Keratinocyte (primary cell): ENCODE measurements at regions not wholly inside any gene's neighbourhood (a gene's known extent, or its start where the extent isn't known, plus 50 kb on each side); places are given as distances from the start of the nearest gene placed in this dataset.

Source experiments
- DNase-seq: peaks from one replicate; pipeline ENCODE4 v3.0.0-alpha.2; 2011; ENCODE audit warnings: low read depth, missing footprints, low spot score
- FAIRE-seq: peaks from 2 replicates; lab custom pipeline; 2011; peaks lifted over from hg19 to GRCh38; lab: Jason Lieb, UNC
- H2AFZ ChIP-seq: 2 replicates; pipeline ENCODE4 v1.6.0; 2012; ENCODE audit warnings: low read length, control low read depth, inconsistent platforms; ENCODE audit not compliant: control insufficient read depth
- H3K27ac ChIP-seq: 2 replicates; pipeline ENCODE4 v1.5.1; 2011; ENCODE audit warnings: low read length; ENCODE audit not compliant: control insufficient read depth, insufficient read depth
- H3K27me3 ChIP-seq: 3 replicates; pipeline ENCODE4 v1.6.0; 2011; ENCODE audit warnings: low read length; ENCODE audit not compliant: control insufficient read depth, insufficient read depth; ENCODE audit errors: extremely low read depth
- H3K36me3 ChIP-seq, 2 experiments: 2 replicates in 1 of 2; 3 replicates in 1 of 2; pipeline ENCODE4 v1.5.1; 2011; ENCODE audit warnings: low read length in 2 of 2, mild to moderate bottlenecking in 1 of 2; ENCODE audit not compliant: control insufficient read depth in 2 of 2, insufficient read depth in 2 of 2; ENCODE audit errors: extremely low read depth in 1 of 2
- H3K4me1 ChIP-seq: 3 replicates; pipeline ENCODE4 v1.5.1; 2011; ENCODE audit warnings: low read length; ENCODE audit not compliant: control insufficient read depth, insufficient read depth; ENCODE audit errors: extremely low read depth
- H3K4me2 ChIP-seq: 3 replicates; pipeline ENCODE4 v1.6.0; 2011; ENCODE audit warnings: low read depth, low read length; ENCODE audit not compliant: control insufficient read depth, insufficient read depth; ENCODE audit errors: extremely low read depth
- H3K4me3 ChIP-seq, 3 experiments: fragments of 200-600 bp in 1 of 3; sonication (generic) in 1 of 3; 2 replicates in 2 of 3; 3 replicates in 1 of 3; pipeline ENCODE4 v1.5.1; 2011 to 2016; ENCODE audit warnings: low read length in 3 of 3, mild to moderate bottlenecking in 3 of 3, control low read depth in 2 of 3, inconsistent platforms in 1 of 3, low read depth in 1 of 3, mixed read lengths in 1 of 3, mixed run types in 1 of 3, moderate library complexity in 1 of 3; ENCODE audit not compliant: control insufficient read depth in 2 of 3, insufficient read depth in 2 of 3; ENCODE audit errors: extremely low read depth in 1 of 3
- H3K79me2 ChIP-seq: 2 replicates; pipeline ENCODE4 v1.6.0; 2012; ENCODE audit warnings: low read length; ENCODE audit not compliant: control insufficient read depth, insufficient read depth
- H3K9ac ChIP-seq: 3 replicates; pipeline ENCODE4 v1.6.0; 2011; ENCODE audit warnings: low read length; ENCODE audit not compliant: control insufficient read depth, insufficient read depth; ENCODE audit errors: extremely low read depth
- H3K9me1 ChIP-seq: 3 replicates; pipeline ENCODE4 v1.6.0; 2011; ENCODE audit warnings: low read length; ENCODE audit not compliant: control insufficient read depth, insufficient read depth; ENCODE audit errors: extremely low read depth
- H3K9me3 ChIP-seq: 2 replicates; pipeline ENCODE4 v1.5.1; 2012; ENCODE audit warnings: low read depth, low read length; ENCODE audit not compliant: control insufficient read depth
- H4K20me1 ChIP-seq: 3 replicates; pipeline ENCODE4 v1.6.0; 2011; ENCODE audit warnings: low read length; ENCODE audit not compliant: control insufficient read depth, insufficient read depth; ENCODE audit errors: extremely low read depth
- EZH2 ChIP-seq: IDR thresholded peaks from one replicate; pipeline ENCODE4 v1.6.1; 2012; ENCODE audit warnings: inconsistent platforms, mild to moderate bottlenecking, low read length, moderate library complexity
- dilution Hi-C: fragments of 300-500 bp; cut with MboI; formaldehyde crosslinking; loops from one replicate; pipeline ENCODE4 v1.7.0; 2020; ENCODE audit warnings: low sequenced_read_pairs; ENCODE audit not compliant: extremely low pct_ligation_motif_present
- TF ChIP-seq, protein P1 (sequence below), 3 experiments: IDR thresholded peaks in 1 of 3; conservative IDR thresholded peaks in 1 of 3; optimal IDR thresholded peaks in 1 of 3; 2 replicates in 2 of 3; 3 replicates in 1 of 3; pipeline versions ENCODE3 to v1.5.1; 2011; ENCODE audit warnings: low read length in 3 of 3, mild to moderate bottlenecking in 3 of 3, moderate library complexity in 2 of 3, control low read depth in 1 of 3, inconsistent platforms in 1 of 3; ENCODE audit not compliant: insufficient read depth in 2 of 3; ENCODE audit errors: extremely low read depth in 1 of 3

DNA sequence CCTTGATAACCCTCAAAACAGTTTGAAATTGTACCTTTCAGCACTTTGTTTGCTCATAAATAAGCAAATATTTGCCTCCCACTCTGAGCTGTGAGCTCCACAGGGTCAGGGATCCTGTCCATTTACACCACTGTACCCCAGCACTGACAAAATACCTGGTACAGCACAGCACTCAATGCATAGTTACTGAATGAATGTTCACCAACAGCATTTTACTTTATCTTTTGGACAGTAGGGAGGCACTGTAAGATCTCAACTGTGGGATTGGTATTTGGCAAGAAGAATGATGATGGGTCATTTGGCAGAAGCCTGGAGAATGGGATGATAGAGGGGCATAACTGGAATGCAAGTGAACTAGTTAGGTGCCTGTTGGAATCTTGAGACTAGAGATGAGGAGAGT, 127.2 kb upstream of the ARGLU1 start:
- no peak overlapping the region for H3K4me2 ChIP-seq
- H3K27me3 ChIP-seq: no peaks in the 10 kb centered on the region
- no peaks in the 10 kb centered on the region for H3K79me2 ChIP-seq
- no peak overlapping the region for H3K4me3 ChIP-seq
- dilution Hi-C loops: no loop called here
- no peak for FAIRE-seq
- no peaks in the 10 kb centered on the region for H3K36me3 ChIP-seq
- H2AFZ ChIP-seq: no peak overlapping the region
- no peaks in the 10 kb centered on the region for H3K9me3 ChIP-seq
- no peak overlapping the region for H3K27ac ChIP-seq
- TF ChIP-seq, protein P1, sequence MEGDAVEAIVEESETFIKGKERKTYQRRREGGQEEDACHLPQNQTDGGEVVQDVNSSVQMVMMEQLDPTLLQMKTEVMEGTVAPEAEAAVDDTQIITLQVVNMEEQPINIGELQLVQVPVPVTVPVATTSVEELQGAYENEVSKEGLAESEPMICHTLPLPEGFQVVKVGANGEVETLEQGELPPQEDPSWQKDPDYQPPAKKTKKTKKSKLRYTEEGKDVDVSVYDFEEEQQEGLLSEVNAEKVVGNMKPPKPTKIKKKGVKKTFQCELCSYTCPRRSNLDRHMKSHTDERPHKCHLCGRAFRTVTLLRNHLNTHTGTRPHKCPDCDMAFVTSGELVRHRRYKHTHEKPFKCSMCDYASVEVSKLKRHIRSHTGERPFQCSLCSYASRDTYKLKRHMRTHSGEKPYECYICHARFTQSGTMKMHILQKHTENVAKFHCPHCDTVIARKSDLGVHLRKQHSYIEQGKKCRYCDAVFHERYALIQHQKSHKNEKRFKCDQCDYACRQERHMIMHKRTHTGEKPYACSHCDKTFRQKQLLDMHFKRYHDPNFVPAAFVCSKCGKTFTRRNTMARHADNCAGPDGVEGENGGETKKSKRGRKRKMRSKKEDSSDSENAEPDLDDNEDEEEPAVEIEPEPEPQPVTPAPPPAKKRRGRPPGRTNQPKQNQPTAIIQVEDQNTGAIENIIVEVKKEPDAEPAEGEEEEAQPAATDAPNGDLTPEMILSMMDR (optimal IDR thresholded peaks at IDR 0.05 in 1 of 3, IDR thresholded peaks at IDR 0.05 in 1 of 3, conservative IDR thresholded peaks at IDR 0.05 in 1 of 3; ENCODE audit: extremely low read depth in 1 of 3, insufficient read depth in 2 of 3, low read length in 3 of 3): no peak
- no peak for TF ChIP-seq EZH2
- no peak for DNase-seq
- H4K20me1 ChIP-seq: no peaks in the 10 kb centered on the region
- no peak overlapping the region for H3K9ac ChIP-seq
- no peaks in the 10 kb centered on the region for H3K4me1 ChIP-seq
- H3K9me1 ChIP-seq: no peaks in the 10 kb centered on the region

DNA sequence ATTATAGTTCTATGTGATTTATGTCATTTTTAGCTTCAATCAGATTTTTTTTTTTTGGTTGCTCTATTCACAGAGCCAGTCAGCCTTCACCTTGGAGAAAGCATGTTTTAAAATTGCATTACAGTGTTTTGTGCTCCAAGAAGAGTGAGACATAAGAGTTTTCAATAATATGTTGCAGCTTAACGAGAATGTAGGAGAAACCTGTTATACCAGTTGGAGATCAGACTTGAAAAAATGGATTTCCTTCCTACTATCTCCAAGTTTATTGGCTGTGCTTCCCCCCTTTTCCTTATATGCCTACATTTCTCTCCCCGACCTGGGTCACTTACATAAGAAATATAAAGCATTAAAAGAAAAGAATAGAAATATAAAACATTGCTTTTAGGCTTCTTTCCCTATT, 123.9 kb upstream of the ARGLU1 start:
- Histone ChIP-seq H3K27me3 (no peaks in the 10 kb centered on the region), H4K20me1 (no peaks in the 10 kb centered on the region), H3K9ac (no peak overlapping the region), H3K9me3 (no peaks in the 10 kb centered on the region), H3K27ac (no peak overlapping the region), H2AFZ (no peak overlapping the region), H3K4me1 (no peaks in the 10 kb centered on the region), H3K4me2 (no peak overlapping the region), H3K9me1 (no peaks in the 10 kb centered on the region), H3K36me3 (no peaks in the 10 kb centered on the region), H3K4me3 (no peak overlapping the region), H3K79me2 (no peaks in the 10 kb centered on the region)
- dilution Hi-C loops: no loop called here
- no peak for FAIRE-seq
- DNase-seq: no peak
- TF ChIP-seq, protein P1 (optimal IDR thresholded peaks at IDR 0.05 in 1 of 3, IDR thresholded peaks at IDR 0.05 in 1 of 3, conservative IDR thresholded peaks at IDR 0.05 in 1 of 3; ENCODE audit: extremely low read depth in 1 of 3, insufficient read depth in 2 of 3, low read length in 3 of 3): no peak
- TF ChIP-seq EZH2: no peak
